HepG2 (cell line): ENCODE measurements at regions not wholly inside any gene's neighbourhood (a gene's known extent, or its start where the extent isn't known, plus 50 kb on each side); places are given as distances from the start of the nearest gene placed in this dataset.
A peak's percentile ranks its signal among the peaks of the same experiment; 100 is the strongest.

Experiments
- EZH2 ChIP-seq: conservative IDR thresholded peaks from 2 replicates; pipeline ENCODE4 v1.6.1; 2012; ENCODE audit warnings: mild to moderate bottlenecking, low read depth, low read length, moderate library complexity
- FIP1L1 ChIP-seq: fragments of 200-400 bp; formaldehyde crosslinking; IDR thresholded peaks from 2 replicates; pipeline ENCODE4 v1.6.1; 2018; ENCODE audit warnings: low read depth, mild to moderate bottlenecking, low read length, moderate library complexity, borderline replicate concordance; ENCODE audit not compliant: insufficient read depth
- FOSL1 ChIP-seq: sonication (generic); formaldehyde crosslinking; IDR thresholded peaks from 2 replicates; pipeline ENCODE4 v1.9.0; 2021; ENCODE audit warnings: missing genetic modification reagents, borderline replicate concordance
- MAFK ChIP-seq, 2 experiments: IDR thresholded peaks in 1 of 2; conservative IDR thresholded peaks in 1 of 2; 2 replicates each; pipeline ENCODE4 v1.6.1; 2011; ENCODE audit warnings: improper control_type of control experiment in 2 of 2, low read length in 2 of 2
- NFYB ChIP-seq: sonication (generic); formaldehyde crosslinking; IDR thresholded peaks from 2 replicates; pipeline ENCODE4 v1.4.0; 2020; ENCODE audit warnings: missing genetic modification reagents
- POLR2AphosphoS5 ChIP-seq: IDR thresholded peaks from 2 replicates; pipeline ENCODE4 v1.6.1; 2012; ENCODE audit warnings: low read depth, low read length
- POLR2G ChIP-seq: fragments of 200-400 bp; formaldehyde crosslinking; IDR thresholded peaks from 2 replicates; pipeline ENCODE4 v1.6.1; 2018; ENCODE audit warnings: mild to moderate bottlenecking, low read depth, low read length, moderate library complexity
- ZBTB7B ChIP-seq: sonication (generic); formaldehyde crosslinking; IDR thresholded peaks from 2 replicates; pipeline ENCODE4 v1.4.0; 2020; ENCODE audit warnings: missing genetic modification reagents
- ZNF335 ChIP-seq: sonication (generic); formaldehyde crosslinking; IDR thresholded peaks from 2 replicates; pipeline ENCODE4 v1.4.0; 2020; ENCODE audit warnings: missing genetic modification reagents
- ZNF558 ChIP-seq: sonication (generic); formaldehyde crosslinking; IDR thresholded peaks from 2 replicates; pipeline ENCODE4 v1.9.0; 2022; ENCODE audit warnings: mild to moderate bottlenecking, missing genetic modification reagents, borderline replicate concordance
- TF ChIP-seq, protein P1 (sequence below): sonication (generic); formaldehyde crosslinking; IDR thresholded peaks from 2 replicates; pipeline ENCODE4 v1.4.0; 2020; ENCODE audit warnings: mild to moderate bottlenecking, missing genetic modification reagents
- TF ChIP-seq, protein P2 (sequence below): IDR thresholded peaks from 2 replicates; pipeline ENCODE4 v1.6.1; 2012; ENCODE audit warnings: low read length, improper control_type of control experiment

DNA sequence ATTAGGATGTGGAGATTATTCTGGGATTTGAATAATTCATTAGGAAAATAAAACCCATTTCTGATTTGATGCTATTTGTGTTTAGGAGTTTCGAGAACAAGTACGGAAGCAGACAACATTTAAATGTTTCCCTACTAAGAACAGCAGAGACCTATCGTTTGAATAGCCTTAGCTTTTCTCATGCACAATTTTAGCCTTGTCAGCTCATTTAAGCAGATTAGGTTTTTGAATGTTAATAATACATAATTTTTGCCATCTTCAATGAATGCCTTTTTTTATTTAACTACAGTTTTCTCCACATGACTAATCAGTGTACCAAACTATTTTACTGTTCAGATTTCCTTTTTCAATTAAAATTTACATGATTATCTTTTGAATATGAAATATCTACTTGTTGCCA is 592.0 kb downstream of the BCKDHB start:
- TF ChIP-seq EZH2 (no peak), ZNF558 (CRISPR knock-in tag) (no peak), POLR2G (no peak), MAFK (conservative IDR thresholded peaks at IDR 0.05 in 1 of 2, IDR thresholded peaks at IDR 0.05 in 1 of 2; ENCODE audit: low read length in 2 of 2) (peak; percentile 44 to 86; a peak in 3 of 4 replicates), ZBTB7B (CRISPR knock-in tag) (no peak), ZNF335 (CRISPR knock-in tag) (no peak), FIP1L1 (no peak), FOSL1 (CRISPR knock-in tag) (no peak), NFYB (CRISPR knock-in tag) (no peak), POLR2AphosphoS5 (no peak)
- TF ChIP-seq, protein P1, sequence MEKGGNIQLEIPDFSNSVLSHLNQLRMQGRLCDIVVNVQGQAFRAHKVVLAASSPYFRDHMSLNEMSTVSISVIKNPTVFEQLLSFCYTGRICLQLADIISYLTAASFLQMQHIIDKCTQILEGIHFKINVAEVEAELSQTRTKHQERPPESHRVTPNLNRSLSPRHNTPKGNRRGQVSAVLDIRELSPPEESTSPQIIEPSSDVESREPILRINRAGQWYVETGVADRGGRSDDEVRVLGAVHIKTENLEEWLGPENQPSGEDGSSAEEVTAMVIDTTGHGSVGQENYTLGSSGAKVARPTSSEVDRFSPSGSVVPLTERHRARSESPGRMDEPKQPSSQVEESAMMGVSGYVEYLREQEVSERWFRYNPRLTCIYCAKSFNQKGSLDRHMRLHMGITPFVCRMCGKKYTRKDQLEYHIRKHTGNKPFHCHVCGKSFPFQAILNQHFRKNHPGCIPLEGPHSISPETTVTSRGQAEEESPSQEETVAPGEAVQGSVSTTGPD (CRISPR knock-in tag), result no peak
- TF ChIP-seq, protein P2, sequence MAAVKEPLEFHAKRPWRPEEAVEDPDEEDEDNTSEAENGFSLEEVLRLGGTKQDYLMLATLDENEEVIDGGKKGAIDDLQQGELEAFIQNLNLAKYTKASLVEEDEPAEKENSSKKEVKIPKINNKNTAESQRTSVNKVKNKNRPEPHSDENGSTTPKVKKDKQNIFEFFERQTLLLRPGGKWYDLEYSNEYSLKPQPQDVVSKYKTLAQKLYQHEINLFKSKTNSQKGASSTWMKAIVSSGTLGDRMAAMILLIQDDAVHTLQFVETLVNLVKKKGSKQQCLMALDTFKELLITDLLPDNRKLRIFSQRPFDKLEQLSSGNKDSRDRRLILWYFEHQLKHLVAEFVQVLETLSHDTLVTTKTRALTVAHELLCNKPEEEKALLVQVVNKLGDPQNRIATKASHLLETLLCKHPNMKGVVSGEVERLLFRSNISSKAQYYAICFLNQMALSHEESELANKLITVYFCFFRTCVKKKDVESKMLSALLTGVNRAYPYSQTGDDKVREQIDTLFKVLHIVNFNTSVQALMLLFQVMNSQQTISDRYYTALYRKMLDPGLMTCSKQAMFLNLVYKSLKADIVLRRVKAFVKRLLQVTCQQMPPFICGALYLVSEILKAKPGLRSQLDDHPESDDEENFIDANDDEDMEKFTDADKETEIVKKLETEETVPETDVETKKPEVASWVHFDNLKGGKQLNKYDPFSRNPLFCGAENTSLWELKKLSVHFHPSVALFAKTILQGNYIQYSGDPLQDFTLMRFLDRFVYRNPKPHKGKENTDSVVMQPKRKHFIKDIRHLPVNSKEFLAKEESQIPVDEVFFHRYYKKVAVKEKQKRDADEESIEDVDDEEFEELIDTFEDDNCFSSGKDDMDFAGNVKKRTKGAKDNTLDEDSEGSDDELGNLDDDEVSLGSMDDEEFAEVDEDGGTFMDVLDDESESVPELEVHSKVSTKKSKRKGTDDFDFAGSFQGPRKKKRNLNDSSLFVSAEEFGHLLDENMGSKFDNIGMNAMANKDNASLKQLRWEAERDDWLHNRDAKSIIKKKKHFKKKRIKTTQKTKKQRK, result no peak
